Activated naive CD4-positive, alpha-beta T cell treated with anti-CD3 and anti-CD28 coated beads, Interleukin-2, amount 10 ng/mL, durations not matched to agents 7 days and 5 days (primary cell): ENCODE measurements at regions not wholly inside any gene's neighbourhood (a gene's known extent, or its start where the extent isn't known, plus 50 kb on each side); places are given as distances from the start of the nearest gene placed in this dataset.
"Not testable (repeated sequence)": the region's sequence is repeated elsewhere in the genome, so short reads cannot be mapped to it uniquely, and the experiment has no call there.

Experiments
- CTCF ChIA-PET: fragments of 350-600 bp; sonication (Branson Sonifier 250); formaldehyde crosslinking; loops from one replicate; lab custom pipeline; 2021; ENCODE audit warnings: antibody characterized with exemption; lab: Charles Lee
- DNase-seq: peaks from one replicate; pipeline ENCODE4 v3.0.0-alpha.2; 2020
- H3K27ac Mint-ChIP-seq: one replicate; pipeline ENCODE4 v1.8.0; 2021; ENCODE audit warnings: mild to moderate bottlenecking, moderate library complexity, mixed read lengths
- H3K27me3 Mint-ChIP-seq: one replicate; pipeline ENCODE4 v1.8.0; 2021; ENCODE audit warnings: mild to moderate bottlenecking, mixed read lengths
- H3K36me3 Mint-ChIP-seq: one replicate; pipeline ENCODE4 v1.8.0; 2021; ENCODE audit warnings: mixed read lengths
- H3K4me1 Mint-ChIP-seq: one replicate; pipeline ENCODE4 v1.8.0; 2021; ENCODE audit warnings: mixed read lengths
- H3K4me3 Mint-ChIP-seq: one replicate; pipeline ENCODE4 v1.8.0; 2021; ENCODE audit warnings: mild to moderate bottlenecking, moderate library complexity, mixed read lengths
- H3K9me3 Mint-ChIP-seq: one replicate; pipeline ENCODE4 v1.8.0; 2021; ENCODE audit warnings: mixed read lengths

- DNase-seq: no peak
- H3K4me3 Mint-ChIP-seq: no peak overlapping the region
- no peaks in the 10 kb centered on the region for H3K9me3 Mint-ChIP-seq
- CTCF ChIA-PET: no interaction called here
- H3K27ac Mint-ChIP-seq: no peak overlapping the region
- no peaks in the 10 kb centered on the region for H3K4me1 Mint-ChIP-seq
- H3K27me3 Mint-ChIP-seq: peaks cover 9% of the 10 kb centered on the region
- H3K36me3 Mint-ChIP-seq: no peaks in the 10 kb centered on the region
Measured at GRCh38 chr4:138800421-138800820, 215.2 kb upstream of the NOCT start.

DNA sequence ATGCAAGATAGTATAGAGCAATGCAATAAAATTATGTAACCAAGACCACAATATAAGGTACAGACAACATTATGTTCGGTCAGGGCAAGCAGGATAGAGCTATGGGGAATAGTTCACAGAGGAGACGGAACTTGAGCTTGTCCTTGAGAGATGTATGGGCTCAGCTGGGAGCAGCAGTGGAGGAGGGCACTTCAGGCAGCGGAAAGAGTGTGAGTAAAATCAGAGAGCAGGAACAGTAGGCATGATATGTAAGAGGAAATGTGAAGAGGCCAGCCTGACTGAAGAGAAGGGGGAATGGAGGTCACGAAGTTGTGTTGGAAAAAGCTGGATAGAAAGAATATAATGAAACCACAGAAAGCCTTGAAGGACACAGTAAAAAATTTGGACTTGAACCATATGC is 217.2 kb upstream of the NOCT start:
- Mint-ChIP-seq H3K4me1 (no peaks in the 10 kb centered on the region), H3K36me3 (no peaks in the 10 kb centered on the region), H3K4me3 (no peak overlapping the region), H3K9me3 (no peaks in the 10 kb centered on the region), H3K27ac (no peak overlapping the region), H3K27me3 (no peaks in the 10 kb centered on the region)
- CTCF ChIA-PET: no interaction called here
- DNase-seq: no peak

GRCh38 chr4:138797646-138798045 is 217.9 kb upstream of the NOCT start:
- Mint-ChIP-seq H3K4me1 (no peaks in the 10 kb centered on the region), H3K4me3 (no peak overlapping the region), H3K27ac (no peak overlapping the region), H3K9me3 (no peaks in the 10 kb centered on the region), H3K27me3 (no peaks in the 10 kb centered on the region), H3K36me3 (no peaks in the 10 kb centered on the region)
- CTCF ChIA-PET: no interaction called here
- no peak for DNase-seq

DNA sequence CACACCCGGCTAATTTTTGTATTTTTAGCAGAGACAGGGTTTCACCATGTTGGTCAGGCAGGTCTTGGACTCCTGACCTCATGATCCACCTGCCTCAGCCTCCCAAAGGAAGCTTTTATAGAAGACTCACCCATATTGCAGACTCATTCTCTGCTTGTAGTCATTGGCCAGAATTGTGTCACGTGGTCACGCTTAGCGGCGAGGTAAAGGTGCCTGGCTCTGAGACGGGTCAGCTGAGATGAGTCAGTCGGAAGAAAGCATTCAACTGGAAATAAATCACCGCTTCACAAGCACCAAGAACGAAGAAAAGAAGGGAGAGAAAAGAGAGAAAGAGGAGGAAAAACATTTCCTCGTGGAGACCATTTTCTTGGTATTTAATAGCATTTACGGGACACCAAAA is 218.8 kb upstream of the NOCT start:
- CTCF ChIA-PET: no interaction called here
- DNase-seq: no peak
- no peaks in the 10 kb centered on the region for H3K4me1 Mint-ChIP-seq
- no peak overlapping the region for H3K4me3 Mint-ChIP-seq
- no peak overlapping the region for H3K27ac Mint-ChIP-seq
- no peaks in the 10 kb centered on the region for H3K27me3 Mint-ChIP-seq
- H3K9me3 Mint-ChIP-seq: no peaks in the 10 kb centered on the region
- no peaks in the 10 kb centered on the region for H3K36me3 Mint-ChIP-seq

GRCh38 chr4:138790706-138791340 is 224.8 kb upstream of the NOCT start:
- CTCF ChIA-PET: no interaction called here
- H3K4me1 Mint-ChIP-seq: no peaks in the 10 kb centered on the region
- H3K27ac Mint-ChIP-seq: no peak overlapping the region
- no peaks in the 10 kb centered on the region for H3K36me3 Mint-ChIP-seq
- no peaks in the 10 kb centered on the region for H3K27me3 Mint-ChIP-seq
- H3K4me3 Mint-ChIP-seq: no peak overlapping the region
- DNase-seq: no peak
- H3K9me3 Mint-ChIP-seq: no peaks in the 10 kb centered on the region

- DNase-seq: no peak
- Mint-ChIP-seq H3K4me1 (no peaks in the 10 kb centered on the region), H3K36me3 (no peaks in the 10 kb centered on the region), H3K9me3 (no peaks in the 10 kb centered on the region), H3K27me3 (no peaks in the 10 kb centered on the region), H3K4me3 (no peak overlapping the region), H3K27ac (no peak overlapping the region)
- CTCF ChIA-PET: no interaction called here
Measured at GRCh38 chr4:138789796-138790195, 225.8 kb upstream of the NOCT start.

- Mint-ChIP-seq H3K27me3 (no peaks in the 10 kb centered on the region), H3K9me3 (no peaks in the 10 kb centered on the region), H3K36me3 (no peaks in the 10 kb centered on the region), H3K4me3 (no peak overlapping the region), H3K27ac (no peak overlapping the region), H3K4me1 (no peaks in the 10 kb centered on the region)
- CTCF ChIA-PET: no interaction called here
- DNase-seq: no peak
Measured at GRCh38 chr4:138788857-138789256, 226.7 kb upstream of the NOCT start.

DNA sequence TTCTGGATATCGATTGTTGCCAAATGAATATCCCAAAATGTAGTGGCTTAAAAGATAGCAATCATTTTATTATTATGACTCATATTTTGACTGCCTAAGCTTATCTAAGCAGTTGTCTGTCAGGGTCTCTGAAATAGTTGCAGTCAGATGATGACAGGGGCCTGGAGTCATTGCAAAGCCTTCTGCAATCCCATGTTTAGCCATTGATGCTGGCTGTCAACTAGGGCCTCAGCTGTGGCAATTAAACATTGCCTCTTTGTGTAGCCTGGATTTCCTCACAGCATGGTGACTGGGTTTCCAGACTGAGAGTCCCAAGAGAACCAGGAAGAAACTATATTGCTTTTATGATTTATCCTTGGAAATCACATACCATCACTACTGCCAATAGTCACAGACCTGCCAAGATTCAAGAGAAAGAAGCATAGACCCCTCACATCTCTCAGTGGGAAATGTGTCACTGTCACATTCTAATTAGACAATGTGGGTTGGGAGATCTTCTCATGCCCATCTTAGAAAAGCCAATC is 227.3 kb upstream of the NOCT start:
- CTCF ChIA-PET: no interaction called here

GRCh38 chr4:138779761-138780160 is 235.8 kb upstream of the NOCT start:
- H3K4me1 Mint-ChIP-seq, H3K27ac Mint-ChIP-seq, H3K9me3 Mint-ChIP-seq, CTCF ChIA-PET, DNase-seq, H3K36me3 Mint-ChIP-seq, H3K4me3 Mint-ChIP-seq, H3K27me3 Mint-ChIP-seq: not testable (repeated sequence)

More for the DNA sequence above, 227.3 kb upstream of the NOCT start:
- H3K9me3 Mint-ChIP-seq: no peaks in the 10 kb centered on the region
- H3K4me3 Mint-ChIP-seq: no peak overlapping the region
- no peak for DNase-seq
- no peaks in the 10 kb centered on the region for H3K36me3 Mint-ChIP-seq
- H3K4me1 Mint-ChIP-seq: no peaks in the 10 kb centered on the region
- H3K27ac Mint-ChIP-seq: no peak overlapping the region
- H3K27me3 Mint-ChIP-seq: no peaks in the 10 kb centered on the region

GRCh38 chr4:138775890-138776289 is 239.7 kb upstream of the NOCT start:
- DNase-seq: no peak
- H3K36me3 Mint-ChIP-seq: no peaks in the 10 kb centered on the region
- H3K4me1 Mint-ChIP-seq: no peaks in the 10 kb centered on the region
- CTCF ChIA-PET: no interaction called here
- no peak overlapping the region for H3K4me3 Mint-ChIP-seq
- H3K27ac Mint-ChIP-seq: no peak overlapping the region
- H3K27me3 Mint-ChIP-seq: no peaks in the 10 kb centered on the region
- H3K9me3 Mint-ChIP-seq: no peaks in the 10 kb centered on the region

GRCh38 chr4:138775489-138775888 is 240.1 kb upstream of the NOCT start:
- DNase-seq: no peak
- CTCF ChIA-PET: no interaction called here
- no peak overlapping the region for H3K27ac Mint-ChIP-seq
- no peaks in the 10 kb centered on the region for H3K4me1 Mint-ChIP-seq
- H3K36me3 Mint-ChIP-seq: no peaks in the 10 kb centered on the region
- H3K9me3 Mint-ChIP-seq: no peaks in the 10 kb centered on the region
- no peak overlapping the region for H3K4me3 Mint-ChIP-seq
- H3K27me3 Mint-ChIP-seq: no peaks in the 10 kb centered on the region

DNA sequence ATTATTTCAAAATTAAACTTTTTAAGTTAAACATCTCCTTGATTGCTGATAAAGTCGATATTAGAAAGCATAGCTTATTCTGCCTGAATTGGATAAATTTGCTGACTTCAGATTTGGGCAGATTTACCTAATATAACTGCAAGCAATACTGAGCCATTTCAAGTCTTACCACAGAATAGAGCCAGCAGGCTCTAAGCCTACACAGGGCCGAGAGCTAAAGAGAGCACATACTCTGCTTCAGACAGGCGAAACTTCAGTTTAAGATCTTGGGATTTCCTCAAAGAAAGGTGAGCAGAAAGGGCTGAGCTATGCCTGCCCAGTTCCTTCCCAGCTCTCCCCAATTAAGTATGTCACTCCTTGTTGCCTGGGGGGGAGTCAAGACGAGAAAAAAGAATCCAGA is 240.6 kb upstream of the NOCT start:
- no peaks in the 10 kb centered on the region for H3K9me3 Mint-ChIP-seq
- H3K27me3 Mint-ChIP-seq: no peaks in the 10 kb centered on the region
- H3K36me3 Mint-ChIP-seq: no peaks in the 10 kb centered on the region
- CTCF ChIA-PET: no interaction called here
- H3K4me3 Mint-ChIP-seq: no peak overlapping the region
- H3K27ac Mint-ChIP-seq: no peak overlapping the region
- no peaks in the 10 kb centered on the region for H3K4me1 Mint-ChIP-seq
- no peak for DNase-seq

GRCh38 chr4:138774125-138774524 is 241.5 kb upstream of the NOCT start:
- H3K27me3 Mint-ChIP-seq, DNase-seq, H3K4me3 Mint-ChIP-seq, H3K9me3 Mint-ChIP-seq, H3K4me1 Mint-ChIP-seq, H3K36me3 Mint-ChIP-seq, CTCF ChIA-PET, H3K27ac Mint-ChIP-seq: not testable (repeated sequence)

GRCh38 chr4:138773321-138773720 is 242.3 kb upstream of the NOCT start:
- no peak for DNase-seq
- CTCF ChIA-PET: no interaction called here
- Mint-ChIP-seq H3K27me3 (no peaks in the 10 kb centered on the region), H3K36me3 (no peaks in the 10 kb centered on the region), H3K27ac (no peak overlapping the region), H3K9me3 (no peaks in the 10 kb centered on the region), H3K4me1 (no peaks in the 10 kb centered on the region), H3K4me3 (no peak overlapping the region)

DNA sequence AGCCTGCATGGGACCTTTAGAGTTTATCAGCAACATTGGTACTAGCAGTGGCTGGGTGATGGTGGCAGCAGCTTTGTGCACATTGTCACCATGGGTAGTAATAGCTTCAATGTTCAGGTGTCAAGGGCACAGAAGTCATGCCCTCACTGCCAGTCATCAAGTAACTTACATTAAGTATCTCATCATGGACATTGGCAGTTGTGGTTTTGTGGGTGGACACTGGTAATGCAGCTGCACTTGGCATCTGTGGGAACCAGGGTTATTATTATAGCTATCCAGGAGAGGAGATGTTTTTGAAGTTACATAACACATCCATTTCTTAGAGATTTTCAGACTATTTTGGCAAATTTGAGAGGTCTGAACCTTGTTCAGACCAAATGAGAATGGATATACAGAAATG is 243.2 kb upstream of the NOCT start:
- H3K4me3 Mint-ChIP-seq: no peak overlapping the region
- no peak for DNase-seq
- no peak overlapping the region for H3K27ac Mint-ChIP-seq
- H3K4me1 Mint-ChIP-seq: no peaks in the 10 kb centered on the region
- no peaks in the 10 kb centered on the region for H3K27me3 Mint-ChIP-seq
- CTCF ChIA-PET: no interaction called here
- H3K36me3 Mint-ChIP-seq: no peaks in the 10 kb centered on the region
- no peaks in the 10 kb centered on the region for H3K9me3 Mint-ChIP-seq

DNA sequence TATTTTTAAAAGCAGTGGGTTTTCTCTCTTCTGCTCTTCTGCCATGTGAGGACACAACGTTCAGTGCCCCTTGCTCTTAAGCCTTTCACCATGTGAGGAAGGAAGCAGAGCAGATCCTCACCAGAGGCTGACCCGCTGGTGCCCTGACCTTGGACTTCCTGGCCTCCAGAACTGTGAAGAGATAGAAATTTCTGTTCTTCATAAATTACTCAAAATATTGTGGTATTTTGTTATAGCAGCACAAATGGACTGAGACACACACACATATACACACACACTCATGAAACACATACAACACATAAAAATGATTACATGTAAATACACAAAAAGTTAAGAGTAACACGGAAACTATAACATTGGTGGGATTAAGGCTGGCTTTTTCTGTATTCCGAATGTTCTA is 244.8 kb upstream of the NOCT start:
- Mint-ChIP-seq H3K36me3 (no peaks in the 10 kb centered on the region), H3K4me1 (no peaks in the 10 kb centered on the region), H3K27me3 (peaks cover 3% of the 10 kb centered on the region), H3K9me3 (no peaks in the 10 kb centered on the region), H3K27ac (no peak overlapping the region), H3K4me3 (no peak overlapping the region)
- CTCF ChIA-PET: no interaction called here
- DNase-seq: no peak
